ENCODE measurements at regions not wholly inside any gene's neighbourhood (a gene's known extent, or its start where the extent isn't known, plus 50 kb on each side); places are given as distances from the start of the nearest gene placed in this dataset.

DNA sequence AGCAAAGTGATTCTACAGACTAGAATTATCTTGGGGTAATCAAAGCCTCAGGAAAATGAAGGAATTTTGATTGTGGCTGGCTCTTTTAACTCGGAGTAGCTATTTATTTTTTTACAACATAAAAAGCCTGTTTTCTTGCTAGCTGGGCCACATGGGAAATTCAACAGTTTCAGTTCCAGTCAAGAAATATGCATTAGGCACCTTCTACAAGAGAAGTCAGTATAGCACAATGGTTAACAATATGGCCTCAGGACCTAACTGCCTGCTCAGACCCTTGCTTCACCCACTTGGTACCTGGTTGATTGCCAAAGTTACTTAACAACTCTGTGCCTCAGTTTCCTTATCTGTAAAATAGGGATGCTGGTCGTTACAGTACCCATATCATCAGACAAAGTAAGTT lies 586.2 kb downstream of the ZNF608 start:
- no peak for ATAC-seq
- intact Hi-C loops (cut with DNase I): no loop called here
- Histone ChIP-seq H3K36me3 (no peaks in the 10 kb centered on the region), H3K27me3 (no peaks in the 10 kb centered on the region), H3K27ac (no peak overlapping the region), H3K9me3 (no peaks in the 10 kb centered on the region), H3K4me3 (no peak overlapping the region), H3K4me1 (no peaks in the 10 kb centered on the region)
- DNase-seq: no peak
- WGBS (ENCODE audit: insufficient coverage, low coverage, low lambda C conversion rate, missing lambda C conversion rate): 45% methylated on average over 2 of the region's 2 CpGs
- no peak for TF ChIP-seq CTCF (IDR thresholded peaks at IDR 0.05)
- no peak for TF ChIP-seq POLR2A (IDR thresholded peaks at IDR 0.05)

DNA sequence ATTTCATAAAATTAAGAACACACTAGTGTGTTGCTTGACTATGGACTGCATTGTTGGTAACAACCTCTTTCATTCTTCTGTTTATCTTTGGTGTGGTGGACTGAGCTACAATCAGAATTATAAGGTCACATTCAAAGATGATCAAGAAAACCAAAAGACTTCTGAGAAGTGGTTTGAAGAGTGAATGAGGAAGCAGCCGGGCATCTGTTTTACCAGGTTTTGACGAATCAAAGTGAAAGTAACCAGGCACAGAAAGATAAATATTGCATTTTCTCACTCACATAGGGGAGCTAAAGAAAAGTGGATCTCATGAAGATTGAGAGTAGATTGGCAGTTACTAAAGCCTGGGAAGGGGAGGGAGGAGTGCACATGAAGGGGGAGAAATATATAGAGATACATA lies 589.1 kb downstream of the ZNF608 start:
- H3K27me3 ChIP-seq: no peaks in the 10 kb centered on the region
- WGBS (ENCODE audit: insufficient coverage, low coverage, low lambda C conversion rate, missing lambda C conversion rate): 18% methylated on average over 2 of the region's 2 CpGs
- H3K27ac ChIP-seq: no peak overlapping the region
- peaks cover 0 to 4% (median 1%) of the 10 kb centered on the region in 4 donors for H3K9me3 ChIP-seq
- no peak overlapping the region for H3K4me3 ChIP-seq
- no peaks in the 10 kb centered on the region for H3K36me3 ChIP-seq
- DNase-seq (no peak), ATAC-seq (peak in 1 of 4 donors; percentile 58)
- intact Hi-C loops (cut with DNase I): no loop called here
- TF ChIP-seq POLR2A (IDR thresholded peaks at IDR 0.05): no peak
- TF ChIP-seq CTCF (IDR thresholded peaks at IDR 0.05): no peak
- H3K4me1 ChIP-seq: no peaks in the 10 kb centered on the region

- Histone ChIP-seq H3K4me3 (no peak overlapping the region), H3K27ac (no peak overlapping the region), H3K9me3 (peaks cover 0 to 4% (median 1%) of the 10 kb centered on the region in 4 donors), H3K27me3 (no peaks in the 10 kb centered on the region), H3K36me3 (no peaks in the 10 kb centered on the region), H3K4me1 (no peaks in the 10 kb centered on the region)
- TF ChIP-seq POLR2A (IDR thresholded peaks at IDR 0.05) (no peak), CTCF (IDR thresholded peaks at IDR 0.05) (no peak)
- ATAC-seq (no peak), DNase-seq (no peak)
- intact Hi-C loops (cut with DNase I): no loop called here
- 31% methylated on average over 4 of the region's 4 CpGs for WGBS (ENCODE audit: insufficient coverage, low coverage, low lambda C conversion rate, missing lambda C conversion rate)
Measured at GRCh38 chr5:124156415-124156996, 589.9 kb downstream of the ZNF608 start.

DNA sequence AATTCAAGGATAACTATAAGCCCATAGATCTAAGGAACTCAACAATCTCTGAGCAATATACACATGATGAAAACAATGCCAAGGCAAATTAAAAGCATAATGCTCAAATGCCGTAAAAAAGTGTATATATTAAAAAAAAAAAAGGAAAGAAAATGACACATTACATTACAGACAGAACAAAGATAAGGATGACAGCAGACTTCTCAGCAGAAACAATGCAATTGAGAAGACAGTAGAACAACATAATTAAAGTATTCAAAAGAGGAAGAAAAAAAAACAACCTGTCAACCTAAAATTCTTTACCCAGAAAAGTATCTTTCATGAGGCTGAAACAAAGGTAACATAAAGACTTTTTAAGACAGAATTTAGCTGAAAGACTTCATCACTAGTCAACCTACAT lies 591.7 kb downstream of the ZNF608 start:
- no peak for DNase-seq
- no peak overlapping the region for H3K27ac ChIP-seq
- H3K9me3 ChIP-seq: peaks cover 0 to 4% (median 1%) of the 10 kb centered on the region in 4 donors
- H3K36me3 ChIP-seq: no peaks in the 10 kb centered on the region
- no peak overlapping the region for H3K4me3 ChIP-seq
- no peak for ATAC-seq
- TF ChIP-seq POLR2A (IDR thresholded peaks at IDR 0.05) (no peak), CTCF (IDR thresholded peaks at IDR 0.05) (no peak)
- no peaks in the 10 kb centered on the region for H3K4me1 ChIP-seq
- 80% methylated on average over 1 of the region's 1 CpG for WGBS (ENCODE audit: insufficient coverage, low coverage, low lambda C conversion rate, missing lambda C conversion rate)
- intact Hi-C loops (cut with DNase I): no loop called here
- no peaks in the 10 kb centered on the region for H3K27me3 ChIP-seq

DNA sequence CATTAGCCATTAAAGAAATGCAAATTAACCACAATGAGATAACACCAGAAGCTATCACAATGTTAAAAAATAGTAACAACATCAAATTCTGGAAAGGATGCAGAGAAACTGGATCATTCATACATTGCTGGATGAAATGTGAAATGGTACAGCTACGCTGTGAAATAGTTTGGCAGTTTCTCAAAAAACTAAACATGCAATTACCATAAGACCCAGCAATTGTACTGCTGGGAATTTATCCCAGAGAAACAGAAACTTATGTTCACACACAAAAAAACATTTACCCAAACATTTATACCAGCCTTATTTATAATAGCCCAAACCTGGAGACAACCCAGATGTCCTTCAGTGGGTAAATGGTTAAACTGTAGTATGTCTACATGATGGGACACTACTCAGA lies 592.9 kb downstream of the ZNF608 start:
- no peak overlapping the region for H3K4me3 ChIP-seq
- H3K27ac ChIP-seq: no peak overlapping the region
- no peaks in the 10 kb centered on the region for H3K4me1 ChIP-seq
- 56% methylated on average over 1 of the region's 1 CpG for WGBS (ENCODE audit: insufficient coverage, low coverage, low lambda C conversion rate, missing lambda C conversion rate)
- H3K27me3 ChIP-seq: no peaks in the 10 kb centered on the region
- no peak for DNase-seq
- no peak for TF ChIP-seq POLR2A (IDR thresholded peaks at IDR 0.05)
- TF ChIP-seq CTCF (IDR thresholded peaks at IDR 0.05): no peak
- intact Hi-C loops (cut with DNase I): no loop called here
- H3K9me3 ChIP-seq: peaks cover 0 to 4% (median 1%) of the 10 kb centered on the region in 4 donors
- no peak for ATAC-seq
- no peaks in the 10 kb centered on the region for H3K36me3 ChIP-seq

Measured in right lobe of liver (tissue), 6 donors.